ENCODE measurements at regions not wholly inside any gene's neighbourhood (a gene's known extent, or its start where the extent isn't known, plus 50 kb on each side); places are given as distances from the start of the nearest gene placed in this dataset.

- H3K36me3 Mint-ChIP-seq = no peaks in the 10 kb centered on the region
- Histone ChIP-seq H3K4me3 (ENCODE audit: low read length in 2 of 2) (no peak overlapping the region), H3K36me3 (ENCODE audit: insufficient read depth, low read length) (no peaks in the 10 kb centered on the region), H3K27ac (ENCODE audit: low read depth, low read length) (no peak overlapping the region), H3K27me3 (ENCODE audit: insufficient read depth, low read length) (no peaks in the 10 kb centered on the region), H3K9me3 (ENCODE audit: control insufficient read depth in 1 of 2, low read length in 2 of 2) (no peaks in the 10 kb centered on the region), H3K4me1 (ENCODE audit: insufficient read depth, low read length) (no peaks in the 10 kb centered on the region)
- no peaks in the 10 kb centered on the region for H3K27me3 Mint-ChIP-seq
- intact Hi-C loops (cut with micrococcal nuclease) = no loop called here
- no peak for DNase-seq
- H3K4me3 Mint-ChIP-seq = no peak overlapping the region
- H3K27ac Mint-ChIP-seq = no peak overlapping the region
- peaks cover 0 to 4% (median 0%) of the 10 kb centered on the region in 8 donors for H3K9me3 Mint-ChIP-seq
- ChIA-PET CTCF (ENCODE audit: partially characterized antibody) (no interaction called here), POLR2A (ENCODE audit: partially characterized antibody) (interaction anchor here (0.7 kb wide), 1 partner anchor 450 kb away, joined by 3 read pairs; no protein-coding TSS in a partner anchor)
- H3K4me1 Mint-ChIP-seq = no peaks in the 10 kb centered on the region
Observed at GRCh38 chr5:148012801-148013200, 51.0 kb upstream of the SPINK5 start.

GRCh38 chr5:148011398-148012137 is 52.2 kb upstream of the SPINK5 start:
- intact Hi-C loops (cut with micrococcal nuclease) = no loop called here

GRCh38 chr5:148005788-148006520 is 57.8 kb upstream of the SPINK5 start:
- no peak overlapping the region for H3K4me3 ChIP-seq (ENCODE audit: low read length in 2 of 2)
- intact Hi-C loops (cut with micrococcal nuclease) = no loop called here
- no peak for DNase-seq

More at GRCh38 chr5:148011398-148012137, 52.2 kb upstream of the SPINK5 start:
- Histone ChIP-seq H3K36me3 (ENCODE audit: insufficient read depth, low read length) (no peaks in the 10 kb centered on the region), H3K27me3 (ENCODE audit: insufficient read depth, low read length) (no peaks in the 10 kb centered on the region), H3K4me3 (ENCODE audit: low read length in 2 of 2) (no peak overlapping the region), H3K27ac (ENCODE audit: low read depth, low read length) (no peak overlapping the region), H3K4me1 (ENCODE audit: insufficient read depth, low read length) (no peaks in the 10 kb centered on the region), H3K9me3 (ENCODE audit: control insufficient read depth in 1 of 2, low read length in 2 of 2) (no peaks in the 10 kb centered on the region)
- no peaks in the 10 kb centered on the region for H3K4me1 Mint-ChIP-seq
- H3K4me3 Mint-ChIP-seq = no peak overlapping the region
- no peaks in the 10 kb centered on the region for H3K27me3 Mint-ChIP-seq
- no peak for DNase-seq
- CTCF ChIA-PET (ENCODE audit: partially characterized antibody) = no interaction called here
- POLR2A ChIA-PET (ENCODE audit: partially characterized antibody) = no interaction called here
- no peaks in the 10 kb centered on the region for H3K36me3 Mint-ChIP-seq
- H3K9me3 Mint-ChIP-seq = peaks cover 0 to 5% (median 2%) of the 10 kb centered on the region in 8 donors
- no peak overlapping the region for H3K27ac Mint-ChIP-seq

GRCh38 chr5:148003226-148003625 is 60.6 kb upstream of the SPINK5 start:
- H3K9me3 Mint-ChIP-seq = peaks cover 2 to 39% (median 30%) of the 10 kb centered on the region in 8 donors
- no peaks in the 10 kb centered on the region for H3K27me3 ChIP-seq (ENCODE audit: insufficient read depth, low read length)
- no peaks in the 10 kb centered on the region for H3K9me3 ChIP-seq (ENCODE audit: control insufficient read depth in 1 of 2, low read length in 2 of 2)
- H3K36me3 Mint-ChIP-seq = peaks cover 0 to 4% of the 10 kb centered on the region in 2 donors
- CTCF ChIA-PET (ENCODE audit: partially characterized antibody) = no interaction called here
- no peak overlapping the region for H3K4me3 ChIP-seq (ENCODE audit: low read length in 2 of 2)
- no peak overlapping the region for H3K27ac ChIP-seq (ENCODE audit: low read depth, low read length)
- H3K36me3 ChIP-seq (ENCODE audit: insufficient read depth, low read length) = no peaks in the 10 kb centered on the region
- H3K4me1 Mint-ChIP-seq = no peaks in the 10 kb centered on the region
- intact Hi-C loops (cut with micrococcal nuclease) = no loop called here
- POLR2A ChIA-PET (ENCODE audit: partially characterized antibody) = no interaction called here
- no peak overlapping the region for H3K27ac Mint-ChIP-seq
- H3K4me3 Mint-ChIP-seq = no peak overlapping the region
- H3K4me1 ChIP-seq (ENCODE audit: insufficient read depth, low read length) = no peaks in the 10 kb centered on the region
- H3K27me3 Mint-ChIP-seq = no peaks in the 10 kb centered on the region
- DNase-seq = no peak

More at GRCh38 chr5:148005788-148006520, 57.8 kb upstream of the SPINK5 start:
- Mint-ChIP-seq H3K9me3 (peaks cover 2 to 27% (median 17%) of the 10 kb centered on the region in 8 donors), H3K4me1 (no peaks in the 10 kb centered on the region), H3K27me3 (no peaks in the 10 kb centered on the region), H3K36me3 (no peaks in the 10 kb centered on the region), H3K27ac (no peak overlapping the region), H3K4me3 (no peak overlapping the region)
- Histone ChIP-seq H3K9me3 (ENCODE audit: control insufficient read depth in 1 of 2, low read length in 2 of 2) (no peaks in the 10 kb centered on the region), H3K27ac (ENCODE audit: low read depth, low read length) (no peak overlapping the region), H3K27me3 (ENCODE audit: insufficient read depth, low read length) (no peaks in the 10 kb centered on the region), H3K4me1 (ENCODE audit: insufficient read depth, low read length) (no peaks in the 10 kb centered on the region), H3K36me3 (ENCODE audit: insufficient read depth, low read length) (no peaks in the 10 kb centered on the region)
- ChIA-PET POLR2A (ENCODE audit: partially characterized antibody) (no interaction called here), CTCF (ENCODE audit: partially characterized antibody) (no interaction called here)

- intact Hi-C loops (cut with micrococcal nuclease) = no loop called here
- Mint-ChIP-seq H3K4me1 (no peaks in the 10 kb centered on the region), H3K27me3 (no peaks in the 10 kb centered on the region), H3K36me3 (peaks cover 0 to 4% of the 10 kb centered on the region in 2 donors), H3K27ac (no peak overlapping the region), H3K9me3 (peaks cover 2 to 39% (median 31%) of the 10 kb centered on the region in 8 donors), H3K4me3 (no peak overlapping the region)
- ChIA-PET CTCF (ENCODE audit: partially characterized antibody) (no interaction called here), POLR2A (ENCODE audit: partially characterized antibody) (no interaction called here)
- no peaks in the 10 kb centered on the region for H3K9me3 ChIP-seq (ENCODE audit: control insufficient read depth in 1 of 2, low read length in 2 of 2)
- DNase-seq = no peak
- H3K36me3 ChIP-seq (ENCODE audit: insufficient read depth, low read length) = no peaks in the 10 kb centered on the region
- H3K27me3 ChIP-seq (ENCODE audit: insufficient read depth, low read length) = no peaks in the 10 kb centered on the region
- H3K4me1 ChIP-seq (ENCODE audit: insufficient read depth, low read length) = no peaks in the 10 kb centered on the region
- H3K27ac ChIP-seq (ENCODE audit: low read depth, low read length) = no peak overlapping the region
- H3K4me3 ChIP-seq (ENCODE audit: low read length in 2 of 2) = no peak overlapping the region
Observed at GRCh38 chr5:148002451-148002850, 61.3 kb upstream of the SPINK5 start.

GRCh38 chr5:148000036-148000435 is 63.7 kb upstream of the SPINK5 start:
- ChIA-PET CTCF (ENCODE audit: partially characterized antibody) (no interaction called here), POLR2A (ENCODE audit: partially characterized antibody) (no interaction called here)
- no peaks in the 10 kb centered on the region for H3K4me1 Mint-ChIP-seq
- H3K4me3 Mint-ChIP-seq = no peak overlapping the region
- H3K9me3 Mint-ChIP-seq = peaks cover 2 to 38% (median 30%) of the 10 kb centered on the region in 8 donors
- intact Hi-C loops (cut with micrococcal nuclease) = no loop called here
- DNase-seq = no peak
- Histone ChIP-seq H3K27me3 (ENCODE audit: insufficient read depth, low read length) (no peaks in the 10 kb centered on the region), H3K36me3 (ENCODE audit: insufficient read depth, low read length) (no peaks in the 10 kb centered on the region), H3K4me3 (ENCODE audit: low read length in 2 of 2) (no peak overlapping the region), H3K4me1 (ENCODE audit: insufficient read depth, low read length) (no peaks in the 10 kb centered on the region), H3K27ac (ENCODE audit: low read depth, low read length) (no peak overlapping the region), H3K9me3 (ENCODE audit: control insufficient read depth in 1 of 2, low read length in 2 of 2) (no peaks in the 10 kb centered on the region)
- H3K36me3 Mint-ChIP-seq = peaks cover 0 to 4% of the 10 kb centered on the region in 2 donors
- H3K27me3 Mint-ChIP-seq = no peaks in the 10 kb centered on the region
- no peak overlapping the region for H3K27ac Mint-ChIP-seq

- H3K27me3 ChIP-seq (ENCODE audit: insufficient read depth, low read length) = no peaks in the 10 kb centered on the region
- Mint-ChIP-seq H3K4me1 (no peaks in the 10 kb centered on the region), H3K9me3 (peaks cover 2 to 38% (median 29%) of the 10 kb centered on the region in 8 donors), H3K36me3 (peaks cover 0 to 4% of the 10 kb centered on the region in 2 donors), H3K27ac (no peak overlapping the region), H3K4me3 (no peak overlapping the region), H3K27me3 (no peaks in the 10 kb centered on the region)
- DNase-seq = no peak
- no peak overlapping the region for H3K4me3 ChIP-seq (ENCODE audit: low read length in 2 of 2)
- ChIA-PET POLR2A (ENCODE audit: partially characterized antibody) (no interaction called here), CTCF (ENCODE audit: partially characterized antibody) (no interaction called here)
- H3K36me3 ChIP-seq (ENCODE audit: insufficient read depth, low read length) = no peaks in the 10 kb centered on the region
- no peak overlapping the region for H3K27ac ChIP-seq (ENCODE audit: low read depth, low read length)
- no peaks in the 10 kb centered on the region for H3K9me3 ChIP-seq (ENCODE audit: control insufficient read depth in 1 of 2, low read length in 2 of 2)
- intact Hi-C loops (cut with micrococcal nuclease) = no loop called here
- H3K4me1 ChIP-seq (ENCODE audit: insufficient read depth, low read length) = no peaks in the 10 kb centered on the region
Observed at GRCh38 chr5:147998704-147999103, 65.1 kb upstream of the SPINK5 start.

Measured in CD4-positive, alpha-beta memory T cell (primary cell).